ENCODE measurements at regions not wholly inside any gene's neighbourhood (a gene's known extent, or its start where the extent isn't known, plus 50 kb on each side); places are given as distances from the start of the nearest gene placed in this dataset.

GRCh38 chrX:141641138-141641537, 51.6 kb downstream of the SPANXA2 start:
- H3K4me3 ChIP-seq (replicated peaks; ENCODE audit: low read depth, low read length), result no peak overlapping the region
- DNase-seq (ENCODE audit: low read depth), result no peak
- no peak for TF ChIP-seq CTCF (IDR thresholded peaks at IDR 0.05; ENCODE audit: low read length, missing control alignments)

GRCh38 chrX:141642979-141643378, 53.5 kb downstream of the SPANXA2 start:
- H3K4me3 ChIP-seq (replicated peaks; ENCODE audit: low read depth, low read length), result no peak overlapping the region
- DNase-seq (ENCODE audit: low read depth), result peak; percentile 15
- TF ChIP-seq CTCF (IDR thresholded peaks at IDR 0.05; ENCODE audit: low read length, missing control alignments), result no peak

Measured in fibroblast of pulmonary artery (primary cell).